Loucy (cell line): ENCODE measurements at regions not wholly inside any gene's neighbourhood (a gene's known extent, or its start where the extent isn't known, plus 50 kb on each side); places are given as distances from the start of the nearest gene placed in this dataset.
"Not testable (repeated sequence)": the region's sequence is repeated elsewhere in the genome, so short reads cannot be mapped to it uniquely, and the experiment has no call there.

Experiments used
- H2AFZ ChIP-seq: fragments of 200-600 bp; sonication (generic); 2 replicates; pipeline ENCODE4 v1.6.0; 2016; ENCODE audit warnings: antibody characterized with exemption, mild to moderate bottlenecking, low read length, moderate library complexity
- H3F3A ChIP-seq: fragments of 200-600 bp; 2 replicates; pipeline ENCODE4 v1.6.0; 2016; ENCODE audit warnings: antibody characterized with exemption, low read depth, mild to moderate bottlenecking
- H3K27me3 ChIP-seq: fragments of 200-600 bp; sonication (generic); 2 replicates; pipeline ENCODE4 v1.6.1; 2014; ENCODE audit warnings: low read length, mild to moderate bottlenecking; ENCODE audit not compliant: insufficient read depth, poor library complexity, severe bottlenecking
- H3K36me3 ChIP-seq: fragments of 200-600 bp; sonication (generic); 2 replicates; pipeline ENCODE4 v1.6.1; 2016; ENCODE audit warnings: low read length; ENCODE audit not compliant: insufficient read depth
- H3K4me1 ChIP-seq: fragments of 200-600 bp; sonication (generic); 2 replicates; pipeline ENCODE4 v1.5.1; 2014; ENCODE audit warnings: low read length, mild to moderate bottlenecking; ENCODE audit not compliant: insufficient read depth, poor library complexity, severe bottlenecking
- H3K4me2 ChIP-seq: fragments of 200-600 bp; sonication (generic); 2 replicates; pipeline ENCODE4 v1.6.0; 2014; ENCODE audit warnings: antibody characterized with exemption, low read length, low read depth, mild to moderate bottlenecking; ENCODE audit not compliant: poor library complexity, severe bottlenecking
- H3K4me3 ChIP-seq: fragments of 200-600 bp; sonication (generic); 2 replicates; pipeline ENCODE4 v1.5.1; 2014; ENCODE audit warnings: low read length, mild to moderate bottlenecking, mixed read lengths; ENCODE audit not compliant: poor library complexity, severe bottlenecking
- H3K79me2 ChIP-seq: fragments of 200-600 bp; sonication (generic); 2 replicates; pipeline ENCODE4 v1.6.1; 2014; ENCODE audit warnings: low read length; ENCODE audit not compliant: insufficient read depth
- H3K9ac ChIP-seq: fragments of 200-600 bp; sonication (generic); 2 replicates; pipeline ENCODE4 v1.6.0; 2014; ENCODE audit warnings: mild to moderate bottlenecking, low read depth, low read length, moderate library complexity; ENCODE audit not compliant: poor library complexity, severe bottlenecking
- H3K9me2 ChIP-seq: fragments of 200-600 bp; sonication (generic); replicated peaks from 2 replicates; pipeline ENCODE4 v1.6.1; 2016; ENCODE audit warnings: low read depth, low read length, mixed read lengths
- H3K9me3 ChIP-seq: fragments of 200-600 bp; sonication (generic); 2 replicates; pipeline ENCODE4 v1.6.1; 2014; ENCODE audit warnings: mild to moderate bottlenecking, antibody characterized with exemption, low read length, low read depth; ENCODE audit not compliant: insufficient read depth
- H4K20me1 ChIP-seq: fragments of 200-600 bp; sonication (generic); 2 replicates; pipeline ENCODE4 v1.6.0; 2014; ENCODE audit warnings: antibody characterized with exemption, low read length, mild to moderate bottlenecking; ENCODE audit not compliant: insufficient read depth, poor library complexity, severe bottlenecking
- CTCF ChIP-seq: fragments of 200-600 bp; sonication (generic); conservative IDR thresholded peaks from 2 replicates; pipeline ENCODE4 v1.5.1; 2014; ENCODE audit warnings: mild to moderate bottlenecking, antibody characterized with exemption, low read length
- EZH2phosphoT487 ChIP-seq: fragments of 200-600 bp; IDR thresholded peaks from 2 replicates; pipeline ENCODE4 v1.6.1; 2018; ENCODE audit warnings: antibody characterized with exemption, mild to moderate bottlenecking, moderate library complexity, borderline replicate concordance

GRCh38 chr13:73808318-73808717 lies 325.9 kb downstream of the KLF12 start:
- no peaks in the 10 kb centered on the region for H3K9me2 ChIP-seq
- peaks cover 18% of the 10 kb centered on the region; the same call in 1 of the 2 replicates for H3K36me3 ChIP-seq
- no peak overlapping the region for H2AFZ ChIP-seq
- no peak for TF ChIP-seq EZH2phosphoT487
- no peak for TF ChIP-seq CTCF
- H3K9ac ChIP-seq, result no peak overlapping the region
- no peaks in the 10 kb centered on the region for H3K27me3 ChIP-seq
- H3K9me3 ChIP-seq, result no peaks in the 10 kb centered on the region
- no peak overlapping the region for H3K4me2 ChIP-seq
- no peaks in the 10 kb centered on the region for H3K4me1 ChIP-seq
- no peaks in the 10 kb centered on the region for H4K20me1 ChIP-seq
- H3F3A ChIP-seq, result no peaks in the 10 kb centered on the region
- no peaks in the 10 kb centered on the region for H3K79me2 ChIP-seq
- no peak overlapping the region for H3K4me3 ChIP-seq

- H3K4me3 ChIP-seq, H3K79me2 ChIP-seq, H3K4me2 ChIP-seq, H3K9me2 ChIP-seq, H3K27me3 ChIP-seq, H4K20me1 ChIP-seq, H3K9me3 ChIP-seq, H3K4me1 ChIP-seq, H3K9ac ChIP-seq, H2AFZ ChIP-seq, H3K36me3 ChIP-seq, H3F3A ChIP-seq: not testable (repeated sequence)
Observed at GRCh38 chr13:73805326-73805958, 328.8 kb downstream of the KLF12 start.

DNA sequence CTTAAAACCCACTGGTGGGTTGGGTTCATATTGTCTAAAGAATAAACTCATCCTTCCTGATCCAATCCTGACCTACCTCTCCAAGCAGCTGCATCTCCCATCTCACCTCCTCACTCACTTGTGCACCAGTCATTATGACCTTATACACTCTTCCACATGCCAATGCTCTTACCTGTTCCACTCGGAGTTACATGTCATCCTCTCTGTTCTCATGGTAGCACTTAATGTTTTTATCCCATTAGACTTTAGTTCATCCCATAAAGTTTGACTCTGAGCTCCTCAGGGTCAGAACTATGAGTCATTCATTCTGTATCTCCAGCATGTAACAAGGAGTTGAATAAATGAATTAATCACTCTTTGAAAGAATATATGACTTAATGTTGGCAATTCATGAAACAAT lies 330.2 kb downstream of the KLF12 start:
- no peak overlapping the region for H2AFZ ChIP-seq
- H3K4me1 ChIP-seq, result no peaks in the 10 kb centered on the region
- H3K27me3 ChIP-seq, result no peaks in the 10 kb centered on the region
- H3F3A ChIP-seq, result no peaks in the 10 kb centered on the region
- no peaks in the 10 kb centered on the region for H3K79me2 ChIP-seq
- no peak overlapping the region for H3K4me3 ChIP-seq
- H3K9me2 ChIP-seq, result no peaks in the 10 kb centered on the region
- H4K20me1 ChIP-seq, result no peaks in the 10 kb centered on the region
- TF ChIP-seq CTCF (no peak), EZH2phosphoT487 (no peak)
- no peaks in the 10 kb centered on the region for H3K9me3 ChIP-seq
- no peak overlapping the region for H3K4me2 ChIP-seq
- H3K9ac ChIP-seq, result no peak overlapping the region
- peaks cover 5% of the 10 kb centered on the region; the same call in 1 of the 2 replicates for H3K36me3 ChIP-seq

DNA sequence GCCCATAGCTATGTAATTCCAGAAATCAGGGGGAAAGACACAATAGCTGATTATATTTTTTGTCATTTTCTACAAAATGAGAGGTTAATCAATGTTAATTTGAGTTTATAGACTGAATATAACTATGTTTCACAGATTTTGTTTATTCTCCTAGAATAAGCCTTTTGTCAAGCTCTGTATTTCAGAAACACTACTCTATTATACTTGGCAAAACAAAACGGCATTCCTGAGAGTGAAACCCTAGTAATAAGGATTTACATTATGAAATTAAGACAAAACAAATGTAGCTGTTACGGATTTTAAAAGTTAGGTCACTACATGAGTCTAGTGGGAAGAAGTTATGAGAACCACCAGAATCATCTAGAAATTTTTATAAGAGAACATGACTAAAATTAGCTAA lies 334.2 kb downstream of the KLF12 start:
- TF ChIP-seq EZH2phosphoT487 (no peak), CTCF (no peak)
- H3K4me1 ChIP-seq, result no peaks in the 10 kb centered on the region

More for the DNA sequence above, 334.2 kb downstream of the KLF12 start:
- Histone ChIP-seq H3K9me2 (no peaks in the 10 kb centered on the region), H3K79me2 (no peaks in the 10 kb centered on the region), H3F3A (no peaks in the 10 kb centered on the region), H3K4me3 (no peak overlapping the region), H3K9ac (no peak overlapping the region), H3K27me3 (no peaks in the 10 kb centered on the region), H3K9me3 (no peaks in the 10 kb centered on the region), H4K20me1 (no peaks in the 10 kb centered on the region), H3K4me2 (no peak overlapping the region), H2AFZ (no peak overlapping the region), H3K36me3 (no peaks in the 10 kb centered on the region; the same call in none of the 2 replicates)
